Activated CD4-positive, alpha-beta T cell treated with anti-CD3 and anti-CD28 coated beads, Interleukin-2, amount 10 ng/mL, durations not matched to agents 24 days and 14 days (primary cell): ENCODE measurements at regions not wholly inside any gene's neighbourhood (a gene's known extent, or its start where the extent isn't known, plus 50 kb on each side); places are given as distances from the start of the nearest gene placed in this dataset.

Experiments used
- DNase-seq: peaks from one replicate; pipeline ENCODE4 v3.0.0; 2022
- H3K27ac Mint-ChIP-seq: one replicate; pipeline ENCODE4 v1.8.0; 2022; ENCODE audit warnings: mild to moderate bottlenecking, mixed read lengths
- H3K27me3 Mint-ChIP-seq: one replicate; pipeline ENCODE4 v1.8.0; 2022; ENCODE audit warnings: mixed read lengths
- H3K36me3 Mint-ChIP-seq: one replicate; pipeline ENCODE4 v1.8.0; 2022; ENCODE audit warnings: low read depth, mild to moderate bottlenecking, mixed read lengths
- H3K4me1 Mint-ChIP-seq: one replicate; pipeline ENCODE4 v1.8.0; 2021; ENCODE audit warnings: mixed read lengths
- H3K4me3 Mint-ChIP-seq: one replicate; pipeline ENCODE4 v1.8.0; 2022; ENCODE audit warnings: mild to moderate bottlenecking, moderate library complexity, mixed read lengths
- H3K9me3 Mint-ChIP-seq: one replicate; pipeline ENCODE4 v1.8.0; 2021; ENCODE audit warnings: mixed read lengths
- intact Hi-C: fragments of 100-400 bp; cut with micrococcal nuclease; formaldehyde crosslinking; loops from one replicate; pipeline ENCODE4 v1.15.1; 2023

DNA sequence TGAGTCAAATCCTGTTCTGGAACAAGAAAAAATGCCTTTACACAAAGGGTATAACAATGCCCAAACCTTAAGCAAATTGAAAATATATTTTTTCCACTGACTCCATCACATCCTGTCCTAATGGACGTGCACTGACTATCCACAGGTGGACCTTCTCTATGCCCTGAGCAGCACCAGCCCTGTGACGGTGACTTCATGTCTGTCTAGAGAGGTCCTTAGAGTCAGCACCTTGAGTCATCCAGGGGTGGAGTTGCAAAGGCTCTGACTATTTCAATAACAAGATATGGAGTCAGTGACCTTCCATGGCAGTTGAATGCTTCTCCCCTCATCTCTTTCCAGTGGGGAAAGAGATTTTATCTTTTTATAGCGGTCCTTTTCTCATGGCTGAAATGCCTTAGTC lies 78.0 kb downstream of the YIPF5 start:
- peaks cover 4% of the 10 kb centered on the region for H3K9me3 Mint-ChIP-seq
- no peak for DNase-seq
- H3K36me3 Mint-ChIP-seq, result no peaks in the 10 kb centered on the region
- H3K4me3 Mint-ChIP-seq, result no peak overlapping the region
- intact Hi-C loops, result no loop called here
- no peak overlapping the region for H3K27ac Mint-ChIP-seq
- no peaks in the 10 kb centered on the region for H3K4me1 Mint-ChIP-seq
- H3K27me3 Mint-ChIP-seq, result no peaks in the 10 kb centered on the region

GRCh38 chr5:144093400-144093799 lies 77.1 kb downstream of the YIPF5 start:
- H3K27ac Mint-ChIP-seq, result no peak overlapping the region
- intact Hi-C loops, result no loop called here
- no peak for DNase-seq
- no peaks in the 10 kb centered on the region for H3K36me3 Mint-ChIP-seq
- H3K9me3 Mint-ChIP-seq, result peaks cover 4% of the 10 kb centered on the region
- no peaks in the 10 kb centered on the region for H3K4me1 Mint-ChIP-seq
- no peaks in the 10 kb centered on the region for H3K27me3 Mint-ChIP-seq
- H3K4me3 Mint-ChIP-seq, result no peak overlapping the region

- DNase-seq, result no peak
- no peaks in the 10 kb centered on the region for H3K27me3 Mint-ChIP-seq
- H3K36me3 Mint-ChIP-seq, result no peaks in the 10 kb centered on the region
- peaks cover 4% of the 10 kb centered on the region for H3K9me3 Mint-ChIP-seq
- intact Hi-C loops, result no loop called here
- no peak overlapping the region for H3K27ac Mint-ChIP-seq
- H3K4me1 Mint-ChIP-seq, result no peaks in the 10 kb centered on the region
- no peak overlapping the region for H3K4me3 Mint-ChIP-seq
Measured at GRCh38 chr5:144093868-144094267, 76.6 kb downstream of the YIPF5 start.

GRCh38 chr5:144100702-144101101 lies 69.8 kb downstream of the YIPF5 start:
- H3K4me1 Mint-ChIP-seq, result no peaks in the 10 kb centered on the region
- no peak overlapping the region for H3K4me3 Mint-ChIP-seq
- H3K27me3 Mint-ChIP-seq, result no peaks in the 10 kb centered on the region
- intact Hi-C loops, result no loop called here
- no peaks in the 10 kb centered on the region for H3K36me3 Mint-ChIP-seq
- no peak for DNase-seq
- H3K27ac Mint-ChIP-seq, result no peak overlapping the region
- H3K9me3 Mint-ChIP-seq, result no peaks in the 10 kb centered on the region

DNA sequence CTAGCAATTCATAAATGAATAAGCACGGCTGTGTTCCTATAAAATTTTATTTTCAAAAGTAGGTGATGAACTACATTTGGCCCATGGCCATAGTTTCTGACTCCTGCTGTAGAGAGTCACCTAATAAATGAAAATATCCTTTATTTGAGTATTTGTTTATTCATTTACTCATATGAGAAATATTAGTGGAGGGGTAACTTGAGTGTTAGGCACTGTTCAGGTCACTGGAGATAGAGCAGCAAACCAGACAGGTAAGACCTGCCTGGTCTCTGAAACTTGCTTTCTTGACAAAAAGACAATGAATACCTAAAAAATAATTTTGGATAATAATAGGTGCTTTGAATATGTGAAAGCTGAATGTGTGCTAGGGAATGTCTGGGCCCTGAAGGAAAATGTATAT lies 68.8 kb downstream of the YIPF5 start:
- Mint-ChIP-seq H3K4me3 (no peak overlapping the region), H3K27ac (no peak overlapping the region), H3K27me3 (no peaks in the 10 kb centered on the region), H3K4me1 (no peaks in the 10 kb centered on the region), H3K36me3 (no peaks in the 10 kb centered on the region), H3K9me3 (no peaks in the 10 kb centered on the region)
- no peak for DNase-seq
- intact Hi-C loops, result no loop called here

- Mint-ChIP-seq H3K4me3 (no peak overlapping the region), H3K36me3 (no peaks in the 10 kb centered on the region), H3K9me3 (no peaks in the 10 kb centered on the region), H3K27ac (no peak overlapping the region), H3K27me3 (no peaks in the 10 kb centered on the region), H3K4me1 (no peaks in the 10 kb centered on the region)
- intact Hi-C loops, result no loop called here
- no peak for DNase-seq
Measured at GRCh38 chr5:144102361-144102760, 68.1 kb downstream of the YIPF5 start.

DNA sequence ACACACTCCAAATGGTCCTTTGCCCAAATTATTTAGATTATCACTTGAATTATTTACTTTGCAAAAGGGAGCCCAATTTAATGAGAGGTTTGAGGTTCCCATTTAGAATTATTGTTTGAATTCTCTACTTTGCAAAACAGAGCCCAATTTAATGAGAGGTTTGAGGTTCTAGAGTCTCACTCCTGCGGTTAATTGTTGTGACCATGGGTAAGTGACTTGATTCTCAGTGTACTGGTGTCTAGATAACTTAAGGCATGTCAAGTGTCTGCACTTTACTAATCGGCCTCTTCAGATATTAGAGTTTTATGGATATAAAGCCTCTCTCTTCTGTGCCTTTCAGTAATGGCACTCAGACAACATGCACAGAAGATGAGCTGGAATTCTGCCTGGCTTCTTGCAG lies 67.5 kb downstream of the YIPF5 start:
- no peaks in the 10 kb centered on the region for H3K4me1 Mint-ChIP-seq
- no peak overlapping the region for H3K27ac Mint-ChIP-seq
- no peaks in the 10 kb centered on the region for H3K9me3 Mint-ChIP-seq
- no peak for DNase-seq
- intact Hi-C loops, result no loop called here
- peaks cover 1% of the 10 kb centered on the region for H3K27me3 Mint-ChIP-seq
- no peaks in the 10 kb centered on the region for H3K36me3 Mint-ChIP-seq
- no peak overlapping the region for H3K4me3 Mint-ChIP-seq

DNA sequence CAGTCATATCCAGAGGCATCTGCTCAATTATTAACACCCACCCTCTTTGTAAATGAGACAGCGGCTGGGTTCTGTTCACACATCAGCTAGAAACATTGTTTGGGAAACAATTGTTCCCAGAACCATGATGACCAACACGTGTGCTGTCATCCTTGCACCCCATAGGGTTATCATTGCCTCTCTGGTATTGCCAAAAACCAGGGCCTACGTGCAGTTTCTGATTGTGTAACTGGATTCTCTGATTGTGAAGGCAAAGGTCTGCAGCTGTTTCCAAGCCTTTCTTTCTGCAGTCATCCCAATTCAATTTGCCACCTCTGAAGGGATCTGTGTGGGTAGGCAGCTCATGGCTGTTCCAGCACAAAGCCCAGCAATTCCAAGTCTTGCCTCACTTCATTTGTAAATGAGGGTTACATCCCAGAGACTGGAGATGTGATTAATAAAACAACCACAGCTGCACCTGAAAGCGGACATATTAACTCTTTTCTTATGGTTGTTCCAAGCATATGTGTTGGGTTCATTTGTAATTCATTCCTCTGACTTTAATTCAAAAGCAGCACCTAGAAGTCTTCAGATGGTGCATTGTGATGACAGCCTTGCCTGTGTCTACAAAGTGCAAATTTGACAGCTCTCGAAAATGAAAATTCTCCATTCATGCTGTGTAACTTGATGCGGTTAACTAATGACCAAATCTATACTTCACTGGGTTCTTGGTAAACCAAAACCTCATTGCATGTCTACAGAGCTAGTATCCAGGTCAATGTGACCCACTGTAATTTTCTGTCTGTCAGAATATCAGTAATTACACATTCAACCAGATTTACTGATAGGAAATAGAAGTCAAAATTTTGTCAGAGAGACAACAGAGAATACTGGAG lies 66.6 kb downstream of the YIPF5 start:
- Mint-ChIP-seq H3K4me3 (no peak overlapping the region), H3K9me3 (no peaks in the 10 kb centered on the region), H3K36me3 (no peaks in the 10 kb centered on the region), H3K27ac (no peak overlapping the region), H3K4me1 (no peaks in the 10 kb centered on the region), H3K27me3 (peaks cover 2% of the 10 kb centered on the region)
- no peak for DNase-seq
- intact Hi-C loops, result no loop called here

GRCh38 chr5:144105371-144105770 lies 65.1 kb downstream of the YIPF5 start:
- H3K27me3 Mint-ChIP-seq, result peaks cover 4% of the 10 kb centered on the region
- no peak overlapping the region for H3K27ac Mint-ChIP-seq
- no peak overlapping the region for H3K4me3 Mint-ChIP-seq
- no peaks in the 10 kb centered on the region for H3K9me3 Mint-ChIP-seq
- DNase-seq, result no peak
- intact Hi-C loops, result no loop called here
- H3K4me1 Mint-ChIP-seq, result no peaks in the 10 kb centered on the region
- H3K36me3 Mint-ChIP-seq, result no peaks in the 10 kb centered on the region

GRCh38 chr5:144108131-144108530 lies 62.3 kb downstream of the YIPF5 start:
- Mint-ChIP-seq H3K9me3 (no peaks in the 10 kb centered on the region), H3K4me1 (no peaks in the 10 kb centered on the region), H3K36me3 (no peaks in the 10 kb centered on the region), H3K27me3 (peaks cover 16% of the 10 kb centered on the region), H3K4me3 (no peak overlapping the region), H3K27ac (no peak overlapping the region)
- intact Hi-C loops, result no loop called here
- no peak for DNase-seq
